ENCODE measurements at regions not wholly inside any gene's neighbourhood (a gene's known extent, or its start where the extent isn't known, plus 50 kb on each side); places are given as distances from the start of the nearest gene placed in this dataset.

DNA sequence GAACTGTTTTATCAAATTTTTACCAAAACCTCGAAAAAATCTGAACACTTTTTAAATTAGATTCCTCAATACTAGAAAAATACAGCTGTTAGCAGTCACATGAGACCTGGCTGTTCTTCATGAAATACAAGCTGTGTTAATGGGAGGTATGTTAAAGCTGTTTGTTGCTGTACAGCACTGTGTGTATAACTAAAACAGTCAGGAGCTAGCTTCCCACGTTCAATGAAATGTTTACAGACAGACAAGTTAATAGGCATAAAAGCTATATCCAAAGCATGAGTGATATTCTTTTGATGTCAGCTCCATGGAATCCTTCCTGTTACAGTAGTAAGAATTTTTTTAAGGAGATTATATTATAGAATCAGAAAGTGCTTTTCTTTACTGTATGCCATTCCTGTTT lies 223.2 kb upstream of the FOXD3 start:
- TF ChIP-seq, protein P1, sequence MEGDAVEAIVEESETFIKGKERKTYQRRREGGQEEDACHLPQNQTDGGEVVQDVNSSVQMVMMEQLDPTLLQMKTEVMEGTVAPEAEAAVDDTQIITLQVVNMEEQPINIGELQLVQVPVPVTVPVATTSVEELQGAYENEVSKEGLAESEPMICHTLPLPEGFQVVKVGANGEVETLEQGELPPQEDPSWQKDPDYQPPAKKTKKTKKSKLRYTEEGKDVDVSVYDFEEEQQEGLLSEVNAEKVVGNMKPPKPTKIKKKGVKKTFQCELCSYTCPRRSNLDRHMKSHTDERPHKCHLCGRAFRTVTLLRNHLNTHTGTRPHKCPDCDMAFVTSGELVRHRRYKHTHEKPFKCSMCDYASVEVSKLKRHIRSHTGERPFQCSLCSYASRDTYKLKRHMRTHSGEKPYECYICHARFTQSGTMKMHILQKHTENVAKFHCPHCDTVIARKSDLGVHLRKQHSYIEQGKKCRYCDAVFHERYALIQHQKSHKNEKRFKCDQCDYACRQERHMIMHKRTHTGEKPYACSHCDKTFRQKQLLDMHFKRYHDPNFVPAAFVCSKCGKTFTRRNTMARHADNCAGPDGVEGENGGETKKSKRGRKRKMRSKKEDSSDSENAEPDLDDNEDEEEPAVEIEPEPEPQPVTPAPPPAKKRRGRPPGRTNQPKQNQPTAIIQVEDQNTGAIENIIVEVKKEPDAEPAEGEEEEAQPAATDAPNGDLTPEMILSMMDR (IDR thresholded peaks at IDR 0.05; ENCODE audit: low read depth, low read length, missing control alignments): no peak
- DNase-seq (ENCODE audit: low read depth): no peak
- no peak overlapping the region for H3K4me3 ChIP-seq (ENCODE audit: low read depth, low read length)

DNA sequence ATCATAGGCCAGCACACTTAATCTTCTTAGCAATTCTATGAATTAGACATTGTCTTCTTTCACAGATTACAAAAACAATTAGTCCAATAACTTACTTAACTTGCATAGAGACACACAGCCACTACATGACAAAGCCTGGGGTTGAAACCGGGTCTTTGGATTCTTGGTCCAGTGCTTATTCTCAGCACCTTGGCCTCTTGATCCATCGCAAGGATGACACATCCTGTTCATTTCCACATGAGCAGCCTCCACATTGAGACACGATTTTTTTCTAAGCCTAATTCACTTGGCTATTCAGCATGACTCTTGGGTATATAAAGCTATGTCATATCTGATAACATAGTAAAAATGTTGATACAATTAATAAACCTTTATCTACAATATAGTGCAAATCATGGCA lies 221.0 kb upstream of the FOXD3 start:
- no peak overlapping the region for H3K4me3 ChIP-seq (ENCODE audit: low read depth, low read length)
- TF ChIP-seq, protein P1 (IDR thresholded peaks at IDR 0.05; ENCODE audit: low read depth, low read length, missing control alignments): no peak
- DNase-seq (ENCODE audit: low read depth): no peak

DNA sequence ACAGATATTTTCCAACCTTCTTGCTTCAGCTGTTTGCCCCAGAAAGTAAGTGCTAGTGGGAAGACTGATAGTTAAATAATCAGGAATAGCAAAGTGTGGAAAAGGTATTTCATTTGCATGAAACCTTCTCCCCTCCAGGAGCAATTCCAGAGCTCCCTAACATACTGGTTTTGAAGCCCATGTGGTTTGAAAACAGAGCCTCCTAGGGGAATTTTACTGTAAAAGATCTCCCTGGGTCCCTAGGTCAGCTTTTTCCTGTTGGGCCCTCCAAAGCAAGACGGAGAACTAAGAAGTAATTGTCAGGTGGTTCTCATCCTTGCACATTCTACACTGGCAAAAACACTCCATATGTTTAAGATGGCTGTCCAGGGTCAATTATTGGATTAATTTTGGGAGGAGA lies 218.7 kb upstream of the FOXD3 start:
- no peak for DNase-seq (ENCODE audit: low read depth)
- no peak overlapping the region for H3K4me3 ChIP-seq (ENCODE audit: low read depth, low read length)
- TF ChIP-seq, protein P1 (IDR thresholded peaks at IDR 0.05; ENCODE audit: low read depth, low read length, missing control alignments): no peak

DNA sequence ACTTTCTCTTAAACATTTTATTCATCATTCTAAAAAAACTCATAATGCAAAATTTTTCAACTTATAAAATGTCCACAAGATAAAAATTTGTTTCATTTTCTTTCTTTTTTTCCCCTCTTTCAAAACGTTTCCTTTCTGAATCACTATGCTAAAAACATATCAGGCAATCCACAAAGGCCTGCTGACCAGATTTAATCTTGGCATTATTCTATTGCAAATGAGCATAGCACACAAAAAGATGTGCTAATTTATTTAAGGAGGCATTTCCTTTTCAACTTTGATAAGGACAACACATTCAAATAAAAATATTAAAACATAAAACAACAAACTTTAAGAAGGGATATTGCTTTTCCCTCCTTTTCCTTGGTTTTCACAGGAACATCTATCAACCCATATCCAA lies 215.3 kb upstream of the FOXD3 start:
- H3K4me3 ChIP-seq (ENCODE audit: low read depth, low read length): no peak overlapping the region
- TF ChIP-seq, protein P1 (IDR thresholded peaks at IDR 0.05; ENCODE audit: low read depth, low read length, missing control alignments): no peak
- DNase-seq (ENCODE audit: low read depth): no peak

DNA sequence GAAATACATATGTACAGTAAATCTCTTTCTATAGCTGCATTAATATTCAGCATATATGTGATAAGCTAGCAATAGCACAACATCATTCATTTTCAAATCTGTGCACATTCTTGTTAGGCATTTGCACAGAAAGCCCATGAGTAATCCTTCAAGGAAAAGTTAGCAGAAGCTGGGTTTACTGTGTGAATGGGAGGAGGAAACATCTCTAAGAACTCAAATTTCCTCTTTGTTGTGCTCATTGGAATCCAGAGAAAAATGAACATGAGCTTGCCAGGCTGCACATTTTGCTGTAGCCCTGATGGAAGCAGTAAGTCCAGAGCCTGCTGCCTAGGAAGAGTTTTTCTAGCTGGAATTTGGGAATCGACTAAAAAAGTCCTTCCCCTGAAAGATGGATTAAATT lies 214.2 kb upstream of the FOXD3 start:
- no peak overlapping the region for H3K4me3 ChIP-seq (ENCODE audit: low read depth, low read length)
- TF ChIP-seq, protein P1 (IDR thresholded peaks at IDR 0.05; ENCODE audit: low read depth, low read length, missing control alignments): no peak

DNA sequence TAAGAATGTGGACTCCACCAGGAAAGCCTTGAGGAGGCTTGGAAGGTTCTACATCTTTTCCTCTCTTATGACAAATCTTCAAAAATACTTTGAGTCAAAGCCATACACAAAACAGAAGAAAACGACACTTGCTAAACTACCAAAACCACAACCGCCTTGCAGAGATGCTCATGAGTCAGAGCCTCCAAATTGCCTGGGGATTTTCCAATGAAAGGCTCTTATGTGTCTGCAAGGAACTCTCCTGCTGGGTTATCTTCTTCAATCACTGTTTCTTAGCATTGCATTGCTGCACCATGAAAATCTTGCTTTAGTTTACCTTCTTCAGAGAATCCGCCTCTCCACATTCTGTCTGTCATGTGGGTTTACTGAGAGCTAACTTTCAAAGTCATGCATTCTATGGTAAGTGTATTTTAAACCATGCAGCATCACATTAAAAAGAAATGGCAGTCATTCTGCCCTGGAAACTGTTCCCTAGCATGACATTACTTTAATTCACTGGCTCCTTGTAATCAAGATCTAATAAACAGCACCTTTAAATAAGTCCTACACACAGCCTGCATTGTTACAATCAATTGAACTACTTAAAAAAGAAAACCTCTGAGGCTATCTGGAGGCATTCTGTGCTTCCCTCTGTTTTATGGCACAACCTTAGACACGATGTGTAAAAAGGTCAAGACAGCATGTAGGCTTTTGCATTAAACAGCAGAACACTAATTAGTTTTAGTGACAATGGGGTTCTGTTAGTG lies 210.0 kb upstream of the FOXD3 start:
- no peak overlapping the region for H3K4me3 ChIP-seq (ENCODE audit: low read depth, low read length)
- TF ChIP-seq, protein P1 (IDR thresholded peaks at IDR 0.05; ENCODE audit: low read depth, low read length, missing control alignments): no peak
- no peak for DNase-seq (ENCODE audit: low read depth)

More for the DNA sequence above, 214.2 kb upstream of the FOXD3 start:
- DNase-seq (ENCODE audit: low read depth): no peak

DNA sequence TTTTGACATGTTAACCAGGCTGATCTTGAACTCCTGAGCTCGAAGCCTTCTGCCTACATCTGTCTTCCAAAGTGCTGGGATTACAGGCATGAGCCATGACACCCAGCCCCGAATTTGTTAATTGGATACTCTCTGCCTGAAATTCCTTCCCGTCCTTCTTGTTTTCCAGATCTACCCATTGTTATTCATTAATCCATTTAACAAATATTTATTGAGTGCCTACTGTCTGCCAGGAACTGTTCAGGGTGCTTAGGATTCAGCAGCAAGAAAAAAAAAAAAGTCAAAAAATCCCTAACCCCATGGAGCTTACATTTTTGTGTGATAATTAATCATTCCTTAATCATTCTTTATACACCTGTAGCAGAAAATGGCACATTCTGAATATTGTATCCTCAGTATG lies 206.8 kb upstream of the FOXD3 start:
- H3K4me3 ChIP-seq (ENCODE audit: low read depth, low read length): no peak overlapping the region
- TF ChIP-seq, protein P1 (IDR thresholded peaks at IDR 0.05; ENCODE audit: low read depth, low read length, missing control alignments): no peak

More for the DNA sequence above, 206.8 kb upstream of the FOXD3 start:
- no peak for DNase-seq (ENCODE audit: low read depth)
